Breast epithelium (tissue), 4 donors: ENCODE measurements at regions not wholly inside any gene's neighbourhood (a gene's known extent, or its start where the extent isn't known, plus 50 kb on each side); places are given as distances from the start of the nearest gene placed in this dataset.

Experiments
- DNase-seq, 2 donors: peaks; one replicate each; pipeline ENCODE4 v3.0.0-alpha.2; 2019; ENCODE audit warnings: low spot score in 2 of 2
- H3K27ac ChIP-seq, 2 donors: fragments of 200-600 bp; sonication (generic) in 1 of 2; one replicate each; pipeline ENCODE4 v1.5.1; 2016 to 2019; ENCODE audit warnings: mild to moderate bottlenecking in 1 of 2
- H3K27me3 ChIP-seq, 2 donors: fragments of 200-600 bp; sonication (generic) in 1 of 2; one replicate each; pipeline versions ENCODE4 v1.5.1 to v1.6.0; 2017 to 2019; ENCODE audit warnings: control low read depth in 1 of 2, mild to moderate bottlenecking in 1 of 2
- H3K36me3 ChIP-seq: fragments of 200-600 bp; one replicate; pipeline ENCODE4 v1.5.1; 2019
- H3K4me1 ChIP-seq, 2 donors: fragments of 200-600 bp; sonication (generic); one replicate each; pipeline ENCODE4 v1.5.1; 2016 to 2019; ENCODE audit warnings: control low read depth in 1 of 2
- H3K4me3 ChIP-seq, 3 donors: fragments of 200-600 bp; sonication (generic); 1 replicate in 2 of 3; 2 replicates in 1 of 3; pipeline ENCODE4 v1.5.1; 2016 to 2019; ENCODE audit warnings: mild to moderate bottlenecking in 3 of 3, moderate library complexity in 2 of 3
- H3K9me3 ChIP-seq, 2 donors: fragments of 200-600 bp; sonication (generic) in 1 of 2; one replicate each; pipeline ENCODE4 v1.5.1; 2016 to 2019; ENCODE audit warnings: control low read depth in 1 of 2
- CTCF ChIP-seq, 3 donors: fragments of 450-650 bp; IDR thresholded peaks; one replicate each; pipeline ENCODE4 v1.5.1; 2016 to 2017; ENCODE audit warnings: antibody characterized with exemption in 3 of 3, mild to moderate bottlenecking in 3 of 3, moderate library complexity in 3 of 3
- POLR2A ChIP-seq: fragments of 450-650 bp; IDR thresholded peaks from one replicate; pipeline ENCODE4 v1.6.1; 2016; ENCODE audit warnings: antibody characterized with exemption, mild to moderate bottlenecking, moderate library complexity
- POLR2AphosphoS5 ChIP-seq, 3 donors: sonication (generic); formaldehyde crosslinking; IDR thresholded peaks; one replicate each; pipeline ENCODE4 v1.6.1; 2017; ENCODE audit warnings: antibody characterized with exemption in 3 of 3
- intact Hi-C: fragments of 100-400 bp; cut with DNase I; formaldehyde crosslinking; loops from one replicate; pipeline ENCODE4 v1.15.1; 2023; ENCODE audit warnings: low total_unique reads

- peaks cover 0 to 4% of the 10 kb centered on the region in 2 donors for H3K4me1 ChIP-seq
- TF ChIP-seq CTCF (IDR thresholded peaks at IDR 0.05) (no peak), POLR2A (no peak), POLR2AphosphoS5 (IDR thresholded peaks at IDR 0.05) (no peak)
- intact Hi-C loops: no loop called here
- no peaks in the 10 kb centered on the region for H3K36me3 ChIP-seq
- no peaks in the 10 kb centered on the region for H3K9me3 ChIP-seq
- no peak overlapping the region for H3K27ac ChIP-seq
- no peak overlapping the region for H3K4me3 ChIP-seq
- H3K27me3 ChIP-seq: no peaks in the 10 kb centered on the region
- no peak for DNase-seq
Observed at GRCh38 chr6:132964101-132964867, 149.9 kb downstream of the RPS12 start.

- Histone ChIP-seq H3K4me1 (peaks cover 0 to 4% of the 10 kb centered on the region in 2 donors), H3K9me3 (no peaks in the 10 kb centered on the region), H3K27me3 (no peaks in the 10 kb centered on the region), H3K27ac (no peak overlapping the region), H3K36me3 (no peaks in the 10 kb centered on the region), H3K4me3 (no peak overlapping the region)
- TF ChIP-seq POLR2AphosphoS5 (IDR thresholded peaks at IDR 0.05): no peak
- intact Hi-C loops: no loop called here
- no peak for DNase-seq
Observed at GRCh38 chr6:132964868-132965382, 150.6 kb downstream of the RPS12 start.

GRCh38 chr6:132967871-132968270 lies 153.5 kb downstream of the RPS12 start:
- Histone ChIP-seq H3K9me3 (no peaks in the 10 kb centered on the region), H3K4me3 (no peak overlapping the region), H3K27ac (no peak overlapping the region), H3K4me1 (no peaks in the 10 kb centered on the region), H3K36me3 (no peaks in the 10 kb centered on the region), H3K27me3 (no peaks in the 10 kb centered on the region)
- intact Hi-C loops: no loop called here
- DNase-seq: no peak
- TF ChIP-seq POLR2AphosphoS5 (IDR thresholded peaks at IDR 0.05) (no peak), CTCF (IDR thresholded peaks at IDR 0.05) (no peak), POLR2A (no peak)

GRCh38 chr6:132968419-132968950 lies 154.1 kb downstream of the RPS12 start:
- TF ChIP-seq CTCF (IDR thresholded peaks at IDR 0.05) (no peak), POLR2A (no peak), POLR2AphosphoS5 (IDR thresholded peaks at IDR 0.05) (no peak)
- Histone ChIP-seq H3K36me3 (no peaks in the 10 kb centered on the region), H3K9me3 (no peaks in the 10 kb centered on the region), H3K27me3 (no peaks in the 10 kb centered on the region), H3K27ac (no peak overlapping the region), H3K4me1 (no peaks in the 10 kb centered on the region), H3K4me3 (no peak overlapping the region)
- intact Hi-C loops: no loop called here
- no peak for DNase-seq

- TF ChIP-seq POLR2AphosphoS5 (IDR thresholded peaks at IDR 0.05): no peak
- no peak for TF ChIP-seq CTCF (IDR thresholded peaks at IDR 0.05)
- no peak for TF ChIP-seq POLR2A
- no peak for DNase-seq
- intact Hi-C loops: no loop called here
- no peaks in the 10 kb centered on the region for H3K36me3 ChIP-seq
- H3K4me3 ChIP-seq: no peak overlapping the region
- H3K27me3 ChIP-seq: no peaks in the 10 kb centered on the region
- H3K27ac ChIP-seq: no peak overlapping the region
- H3K9me3 ChIP-seq: no peaks in the 10 kb centered on the region
- no peaks in the 10 kb centered on the region for H3K4me1 ChIP-seq
Observed at GRCh38 chr6:132969196-132969595, 154.8 kb downstream of the RPS12 start.
